ENCODE measurements at regions not wholly inside any gene's neighbourhood (a gene's known extent, or its start where the extent isn't known, plus 50 kb on each side); places are given as distances from the start of the nearest gene placed in this dataset.

DNA sequence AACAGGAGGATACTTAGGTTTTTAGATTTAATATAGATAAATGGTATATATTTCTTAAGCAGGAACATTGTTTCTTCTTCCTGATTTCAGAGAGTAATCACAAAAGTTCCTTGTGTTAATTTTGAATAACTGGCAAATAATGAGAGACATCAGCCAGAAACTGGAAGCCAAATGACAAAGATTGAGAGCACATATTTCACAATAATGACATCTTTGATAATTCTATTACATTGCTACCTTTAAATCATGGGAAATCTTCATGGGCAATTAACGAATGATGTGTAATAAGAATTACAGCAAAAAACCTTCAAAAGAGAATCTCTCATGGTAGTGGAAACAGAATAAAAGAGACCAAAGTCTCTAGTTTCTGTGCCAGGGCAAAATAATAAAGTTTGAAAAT, 215.1 kb downstream of the NUP35 start:
- ChIA-PET CTCF (no interaction called here), POLR2A (no interaction called here)
- Histone ChIP-seq H3K27me3 (ENCODE audit: control insufficient read depth, insufficient read depth, low read length) (no peaks in the 10 kb centered on the region), H3K36me3 (ENCODE audit: control insufficient read depth, insufficient read depth, low read length) (no peaks in the 10 kb centered on the region), H3K4me3 (ENCODE audit: low read depth, low read length) (no peak overlapping the region)
- TF ChIP-seq, protein P1, sequence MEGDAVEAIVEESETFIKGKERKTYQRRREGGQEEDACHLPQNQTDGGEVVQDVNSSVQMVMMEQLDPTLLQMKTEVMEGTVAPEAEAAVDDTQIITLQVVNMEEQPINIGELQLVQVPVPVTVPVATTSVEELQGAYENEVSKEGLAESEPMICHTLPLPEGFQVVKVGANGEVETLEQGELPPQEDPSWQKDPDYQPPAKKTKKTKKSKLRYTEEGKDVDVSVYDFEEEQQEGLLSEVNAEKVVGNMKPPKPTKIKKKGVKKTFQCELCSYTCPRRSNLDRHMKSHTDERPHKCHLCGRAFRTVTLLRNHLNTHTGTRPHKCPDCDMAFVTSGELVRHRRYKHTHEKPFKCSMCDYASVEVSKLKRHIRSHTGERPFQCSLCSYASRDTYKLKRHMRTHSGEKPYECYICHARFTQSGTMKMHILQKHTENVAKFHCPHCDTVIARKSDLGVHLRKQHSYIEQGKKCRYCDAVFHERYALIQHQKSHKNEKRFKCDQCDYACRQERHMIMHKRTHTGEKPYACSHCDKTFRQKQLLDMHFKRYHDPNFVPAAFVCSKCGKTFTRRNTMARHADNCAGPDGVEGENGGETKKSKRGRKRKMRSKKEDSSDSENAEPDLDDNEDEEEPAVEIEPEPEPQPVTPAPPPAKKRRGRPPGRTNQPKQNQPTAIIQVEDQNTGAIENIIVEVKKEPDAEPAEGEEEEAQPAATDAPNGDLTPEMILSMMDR (IDR thresholded peaks at IDR 0.05; ENCODE audit: insufficient read depth, low read depth, low read length): no peak
- no peak for DNase-seq (ENCODE audit: low read depth)

DNA sequence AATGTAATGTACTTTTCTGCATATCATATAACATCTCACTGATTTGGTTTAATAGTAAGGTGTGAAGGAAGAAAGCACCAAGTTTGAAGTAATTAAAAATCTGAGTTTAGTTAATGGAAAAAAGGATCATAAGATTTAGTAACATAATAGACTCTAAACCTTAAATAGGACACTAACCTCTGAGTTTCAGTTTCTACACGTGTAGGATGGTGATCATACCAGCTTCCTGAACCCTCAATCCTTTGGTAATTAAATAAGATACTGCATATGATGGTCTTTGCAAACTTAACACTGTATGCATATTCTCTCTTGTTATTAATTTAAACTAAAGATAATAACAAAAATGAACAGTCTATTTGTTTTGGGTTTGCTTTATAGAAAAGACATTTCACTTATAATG, 216.8 kb downstream of the NUP35 start:
- Histone ChIP-seq H3K4me3 (ENCODE audit: low read depth, low read length) (no peak overlapping the region), H3K36me3 (ENCODE audit: control insufficient read depth, insufficient read depth, low read length) (no peaks in the 10 kb centered on the region), H3K27me3 (ENCODE audit: control insufficient read depth, insufficient read depth, low read length) (no peaks in the 10 kb centered on the region)
- CTCF ChIA-PET: no interaction called here
- DNase-seq (ENCODE audit: low read depth): no peak
- POLR2A ChIA-PET: no interaction called here
- TF ChIP-seq, protein P1 (IDR thresholded peaks at IDR 0.05; ENCODE audit: insufficient read depth, low read depth, low read length): no peak

DNA sequence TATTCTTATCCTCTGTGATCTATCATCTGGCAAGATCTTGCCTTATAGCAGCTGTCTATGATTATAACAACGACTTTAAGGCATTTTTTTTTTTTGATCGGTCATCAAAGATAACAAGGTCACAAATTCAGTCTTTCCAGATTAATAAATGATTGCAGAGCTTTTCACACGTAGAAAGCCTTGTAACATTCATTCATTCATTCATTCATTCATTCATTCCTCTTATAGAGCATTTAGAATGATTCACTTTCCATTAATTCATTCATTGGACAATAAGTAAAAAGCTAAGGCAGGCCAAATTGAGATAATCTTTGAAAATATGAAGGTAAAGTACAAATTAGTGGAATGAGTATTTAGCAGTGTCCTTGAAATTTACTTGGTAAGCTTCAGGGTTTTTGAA, 223.7 kb downstream of the NUP35 start:
- no peak for DNase-seq (ENCODE audit: low read depth)
- ChIA-PET CTCF (interaction anchor here (0.6 kb wide), 1 partner anchor 27 kb away, joined by 3 read pairs; no protein-coding TSS in a partner anchor), POLR2A (no interaction called here)
- Histone ChIP-seq H3K4me3 (ENCODE audit: low read depth, low read length) (no peak overlapping the region), H3K36me3 (ENCODE audit: control insufficient read depth, insufficient read depth, low read length) (no peaks in the 10 kb centered on the region), H3K27me3 (ENCODE audit: control insufficient read depth, insufficient read depth, low read length) (no peaks in the 10 kb centered on the region)
- TF ChIP-seq, protein P1 (IDR thresholded peaks at IDR 0.05; ENCODE audit: insufficient read depth, low read depth, low read length): no peak

DNA sequence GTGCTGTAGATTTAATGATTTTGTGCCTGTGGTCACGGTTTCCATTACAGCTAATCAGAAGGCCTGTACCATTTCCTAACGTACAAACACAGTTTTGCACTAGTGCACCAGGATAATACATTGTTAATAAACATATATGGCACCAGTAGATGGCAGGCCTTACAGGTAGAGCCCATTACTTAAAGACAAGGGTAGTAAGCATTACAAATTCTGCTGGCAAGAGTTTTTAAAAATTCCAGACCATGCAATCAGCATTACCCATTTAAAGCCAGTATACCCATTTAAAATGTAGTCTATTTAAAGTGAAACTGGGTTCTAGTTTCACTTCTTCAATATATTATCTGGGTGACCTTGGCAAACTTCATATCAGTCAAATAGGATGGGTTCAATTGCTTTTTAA, 224.2 kb downstream of the NUP35 start:
- ChIA-PET POLR2A (no interaction called here), CTCF (interaction anchor here (0.6 kb wide), 1 partner anchor 27 kb away, joined by 3 read pairs; no protein-coding TSS in a partner anchor)
- H3K4me3 ChIP-seq (ENCODE audit: low read depth, low read length): no peak overlapping the region
- TF ChIP-seq, protein P1 (IDR thresholded peaks at IDR 0.05; ENCODE audit: insufficient read depth, low read depth, low read length): no peak
- no peaks in the 10 kb centered on the region for H3K36me3 ChIP-seq (ENCODE audit: control insufficient read depth, insufficient read depth, low read length)
- H3K27me3 ChIP-seq (ENCODE audit: control insufficient read depth, insufficient read depth, low read length): no peaks in the 10 kb centered on the region
- DNase-seq (ENCODE audit: low read depth): no peak

DNA sequence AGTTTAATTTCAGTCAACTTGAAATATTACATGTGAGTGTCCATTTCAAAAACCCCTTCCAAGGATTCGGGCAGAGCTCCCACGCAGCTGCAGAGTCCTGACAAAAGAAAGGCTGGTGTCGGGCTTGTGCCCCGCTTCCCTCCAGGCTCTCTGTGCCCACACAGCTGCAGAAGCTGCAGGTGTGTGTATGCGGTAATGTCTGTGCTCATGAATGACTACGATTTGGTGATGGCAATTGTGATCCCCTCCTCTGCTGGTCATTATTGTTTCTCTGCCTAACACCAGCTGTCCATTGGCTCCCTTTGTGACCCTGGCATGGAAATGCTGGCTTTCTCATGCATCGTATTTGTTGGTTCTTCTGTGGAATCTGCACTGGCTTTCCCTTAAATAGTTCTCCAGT, 224.8 kb downstream of the NUP35 start:
- TF ChIP-seq, protein P1 (IDR thresholded peaks at IDR 0.05; ENCODE audit: insufficient read depth, low read depth, low read length): no peak
- Histone ChIP-seq H3K4me3 (ENCODE audit: low read depth, low read length) (no peak overlapping the region), H3K36me3 (ENCODE audit: control insufficient read depth, insufficient read depth, low read length) (no peaks in the 10 kb centered on the region), H3K27me3 (ENCODE audit: control insufficient read depth, insufficient read depth, low read length) (no peaks in the 10 kb centered on the region)
- ChIA-PET POLR2A (no interaction called here), CTCF (no interaction called here)
- no peak for DNase-seq (ENCODE audit: low read depth)

Measured in BJ (cell line).